ENCODE measurements at regions not wholly inside any gene's neighbourhood (a gene's known extent, or its start where the extent isn't known, plus 50 kb on each side); places are given as distances from the start of the nearest gene placed in this dataset.
A peak's percentile ranks its signal among the peaks of the same experiment; 100 is the strongest.

GRCh38 chr14:38012056-38012455 is 195.6 kb upstream of the SSTR1 start:
- no peaks in the 10 kb centered on the region for H3F3A ChIP-seq (ENCODE audit: low read depth)
- H3K36me3 ChIP-seq (ENCODE audit: insufficient read depth, low read length) = no peaks in the 10 kb centered on the region
- no peak overlapping the region for H3K9ac ChIP-seq (ENCODE audit: low read depth, low read length, poor library complexity, severe bottlenecking)
- no peak overlapping the region for H3K4me2 ChIP-seq (ENCODE audit: low read depth, low read length, poor library complexity, severe bottlenecking)
- H2AFZ ChIP-seq (ENCODE audit: low read length) = no peak overlapping the region
- no peaks in the 10 kb centered on the region for H3K4me1 ChIP-seq (ENCODE audit: insufficient read depth, low read length, poor library complexity, severe bottlenecking)
- no peaks in the 10 kb centered on the region for H4K20me1 ChIP-seq (ENCODE audit: insufficient read depth, low read length, poor library complexity, severe bottlenecking)
- H3K27me3 ChIP-seq (ENCODE audit: insufficient read depth, low read length, poor library complexity, severe bottlenecking) = peaks cover 5% of the 10 kb centered on the region
- H3K4me3 ChIP-seq (ENCODE audit: low read length, poor library complexity, severe bottlenecking) = no peak overlapping the region
- TF ChIP-seq CTCF (conservative IDR thresholded peaks at IDR 0.05; ENCODE audit: low read length) = no peak
- no peak for TF ChIP-seq EZH2phosphoT487 (IDR thresholded peaks at IDR 0.05; ENCODE audit: borderline replicate concordance)
- no peaks in the 10 kb centered on the region for H3K9me2 ChIP-seq (replicated peaks; ENCODE audit: low read depth, low read length)
- peaks cover 19% of the 10 kb centered on the region; the same call in 1 of the 2 replicates for H3K9me3 ChIP-seq (ENCODE audit: insufficient read depth, low read depth, low read length)
- no peaks in the 10 kb centered on the region for H3K79me2 ChIP-seq (ENCODE audit: insufficient read depth, low read length)

GRCh38 chr14:38016497-38016896 is 191.2 kb upstream of the SSTR1 start:
- no peak overlapping the region for H3K9ac ChIP-seq (ENCODE audit: low read depth, low read length, poor library complexity, severe bottlenecking)
- no peaks in the 10 kb centered on the region for H3K79me2 ChIP-seq (ENCODE audit: insufficient read depth, low read length)
- TF ChIP-seq CTCF (conservative IDR thresholded peaks at IDR 0.05; ENCODE audit: low read length) (peak; percentile 79), EZH2phosphoT487 (IDR thresholded peaks at IDR 0.05; ENCODE audit: borderline replicate concordance) (no peak)
- no peak overlapping the region for H3K4me2 ChIP-seq (ENCODE audit: low read depth, low read length, poor library complexity, severe bottlenecking)
- H3K36me3 ChIP-seq (ENCODE audit: insufficient read depth, low read length) = no peaks in the 10 kb centered on the region
- peaks cover 19% of the 10 kb centered on the region; the same call in 1 of the 2 replicates for H3K9me3 ChIP-seq (ENCODE audit: insufficient read depth, low read depth, low read length)
- H3K27me3 ChIP-seq (ENCODE audit: insufficient read depth, low read length, poor library complexity, severe bottlenecking) = peaks cover 5% of the 10 kb centered on the region
- H4K20me1 ChIP-seq (ENCODE audit: insufficient read depth, low read length, poor library complexity, severe bottlenecking) = no peaks in the 10 kb centered on the region
- no peaks in the 10 kb centered on the region for H3K4me1 ChIP-seq (ENCODE audit: insufficient read depth, low read length, poor library complexity, severe bottlenecking)
- H3K4me3 ChIP-seq (ENCODE audit: low read length, poor library complexity, severe bottlenecking) = no peak overlapping the region
- no peak overlapping the region; the same call in 1 of the 2 replicates for H2AFZ ChIP-seq (ENCODE audit: low read length)
- H3K9me2 ChIP-seq (replicated peaks; ENCODE audit: low read depth, low read length) = no peaks in the 10 kb centered on the region
- H3F3A ChIP-seq (ENCODE audit: low read depth) = no peaks in the 10 kb centered on the region

GRCh38 chr14:38021861-38022260 is 185.8 kb upstream of the SSTR1 start:
- Histone ChIP-seq H3K79me2 (ENCODE audit: insufficient read depth, low read length) (no peaks in the 10 kb centered on the region), H3K9me3 (ENCODE audit: insufficient read depth, low read depth, low read length) (peaks cover 7% of the 10 kb centered on the region; the same call in 1 of the 2 replicates), H3K36me3 (ENCODE audit: insufficient read depth, low read length) (no peaks in the 10 kb centered on the region), H3F3A (ENCODE audit: low read depth) (no peaks in the 10 kb centered on the region), H3K27me3 (ENCODE audit: insufficient read depth, low read length, poor library complexity, severe bottlenecking) (no peaks in the 10 kb centered on the region), H3K4me1 (ENCODE audit: insufficient read depth, low read length, poor library complexity, severe bottlenecking) (no peaks in the 10 kb centered on the region), H3K9ac (ENCODE audit: low read depth, low read length, poor library complexity, severe bottlenecking) (no peak overlapping the region), H3K4me3 (ENCODE audit: low read length, poor library complexity, severe bottlenecking) (no peak overlapping the region), H3K9me2 (replicated peaks; ENCODE audit: low read depth, low read length) (no peaks in the 10 kb centered on the region), H2AFZ (ENCODE audit: low read length) (peak overlapping the region; percentile 53; the same call in 1 of the 2 replicates), H3K4me2 (ENCODE audit: low read depth, low read length, poor library complexity, severe bottlenecking) (no peak overlapping the region), H4K20me1 (ENCODE audit: insufficient read depth, low read length, poor library complexity, severe bottlenecking) (no peaks in the 10 kb centered on the region)
- TF ChIP-seq CTCF (conservative IDR thresholded peaks at IDR 0.05; ENCODE audit: low read length) (no peak), EZH2phosphoT487 (IDR thresholded peaks at IDR 0.05; ENCODE audit: borderline replicate concordance) (no peak)

Measured in Loucy (cell line).